GM19238 (cell line): ENCODE measurements at regions not wholly inside any gene's neighbourhood (a gene's known extent, or its start where the extent isn't known, plus 50 kb on each side); places are given as distances from the start of the nearest gene placed in this dataset.

Experiments
- DNase-seq: peaks from one replicate; pipeline ENCODE4 v3.0.0; 2011; ENCODE audit warnings: low spot score; ENCODE audit not compliant: insufficient read length

- DNase-seq = no peak
These were observed 583.9 kb upstream of the LRRC4C start for GRCh38 chr11:42043312-42043711.

GRCh38 chr11:42047637-42048555 lies 588.4 kb upstream of the LRRC4C start:
- no peak for DNase-seq

GRCh38 chr11:42049186-42049585 lies 589.7 kb upstream of the LRRC4C start:
- DNase-seq = no peak

GRCh38 chr11:42049650-42050049 lies 590.2 kb upstream of the LRRC4C start:
- no peak for DNase-seq

GRCh38 chr11:42054351-42054900 lies 595.0 kb upstream of the LRRC4C start:
- DNase-seq = no peak

GRCh38 chr11:42055606-42056005 lies 596.2 kb upstream of the LRRC4C start:
- no peak for DNase-seq

- no peak for DNase-seq
These were observed 599.3 kb upstream of the LRRC4C start for GRCh38 chr11:42058794-42059193.

GRCh38 chr11:42065199-42065598 lies 605.7 kb upstream of the LRRC4C start:
- no peak for DNase-seq

GRCh38 chr11:42066113-42066512 lies 606.7 kb upstream of the LRRC4C start:
- no peak for DNase-seq

GRCh38 chr11:42074306-42074705 lies 614.9 kb upstream of the LRRC4C start:
- DNase-seq = no peak

- no peak for DNase-seq
These were observed 615.7 kb upstream of the LRRC4C start for GRCh38 chr11:42075180-42075579.

GRCh38 chr11:42077794-42078193 lies 618.3 kb upstream of the LRRC4C start:
- no peak for DNase-seq

GRCh38 chr11:42085736-42086135 lies 626.3 kb upstream of the LRRC4C start:
- DNase-seq = no peak

- DNase-seq = no peak
These were observed 634.1 kb upstream of the LRRC4C start for GRCh38 chr11:42093541-42093940.

GRCh38 chr11:42098075-42098474 lies 638.6 kb upstream of the LRRC4C start:
- no peak for DNase-seq

- DNase-seq = no peak
These were observed 653.4 kb upstream of the LRRC4C start for GRCh38 chr11:42112866-42113265.

- no peak for DNase-seq
These were observed 655.5 kb upstream of the LRRC4C start for GRCh38 chr11:42114927-42115326.

GRCh38 chr11:42138454-42138853 lies 679.0 kb upstream of the LRRC4C start:
- DNase-seq = no peak

GRCh38 chr11:42145311-42145710 lies 685.9 kb upstream of the LRRC4C start:
- no peak for DNase-seq

GRCh38 chr11:42161886-42162285 lies 702.4 kb upstream of the LRRC4C start:
- DNase-seq = no peak

- no peak for DNase-seq
These were observed 709.7 kb upstream of the LRRC4C start for GRCh38 chr11:42169191-42169590.

GRCh38 chr11:42170601-42171000 lies 711.1 kb upstream of the LRRC4C start:
- no peak for DNase-seq

- no peak for DNase-seq
These were observed 711.6 kb upstream of the LRRC4C start for GRCh38 chr11:42171046-42171445.
